ENCODE measurements at regions not wholly inside any gene's neighbourhood (a gene's known extent, or its start where the extent isn't known, plus 50 kb on each side); places are given as distances from the start of the nearest gene placed in this dataset.

DNA sequence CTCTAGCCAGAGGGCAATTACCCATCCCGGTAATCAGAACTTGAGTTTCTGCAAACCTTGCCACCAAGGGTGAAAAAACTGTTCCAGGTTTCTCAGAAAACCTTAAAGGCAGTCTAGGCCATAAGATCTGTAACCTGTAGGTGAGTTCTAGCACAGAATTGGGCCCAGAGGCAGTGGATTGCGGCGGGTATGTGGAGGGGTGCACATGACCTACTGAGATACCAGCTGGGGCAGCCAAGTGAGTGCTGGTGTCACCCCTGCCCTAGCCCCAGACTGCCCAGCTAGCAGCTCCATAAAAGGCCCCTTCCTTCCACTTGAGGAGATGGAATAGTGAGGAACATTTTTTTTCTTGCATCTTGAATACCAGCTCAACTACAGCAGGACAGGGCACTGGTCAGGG, 176.7 kb downstream of the SMARCA1 start:
- TF ChIP-seq, protein P1, sequence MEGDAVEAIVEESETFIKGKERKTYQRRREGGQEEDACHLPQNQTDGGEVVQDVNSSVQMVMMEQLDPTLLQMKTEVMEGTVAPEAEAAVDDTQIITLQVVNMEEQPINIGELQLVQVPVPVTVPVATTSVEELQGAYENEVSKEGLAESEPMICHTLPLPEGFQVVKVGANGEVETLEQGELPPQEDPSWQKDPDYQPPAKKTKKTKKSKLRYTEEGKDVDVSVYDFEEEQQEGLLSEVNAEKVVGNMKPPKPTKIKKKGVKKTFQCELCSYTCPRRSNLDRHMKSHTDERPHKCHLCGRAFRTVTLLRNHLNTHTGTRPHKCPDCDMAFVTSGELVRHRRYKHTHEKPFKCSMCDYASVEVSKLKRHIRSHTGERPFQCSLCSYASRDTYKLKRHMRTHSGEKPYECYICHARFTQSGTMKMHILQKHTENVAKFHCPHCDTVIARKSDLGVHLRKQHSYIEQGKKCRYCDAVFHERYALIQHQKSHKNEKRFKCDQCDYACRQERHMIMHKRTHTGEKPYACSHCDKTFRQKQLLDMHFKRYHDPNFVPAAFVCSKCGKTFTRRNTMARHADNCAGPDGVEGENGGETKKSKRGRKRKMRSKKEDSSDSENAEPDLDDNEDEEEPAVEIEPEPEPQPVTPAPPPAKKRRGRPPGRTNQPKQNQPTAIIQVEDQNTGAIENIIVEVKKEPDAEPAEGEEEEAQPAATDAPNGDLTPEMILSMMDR (conservative IDR thresholded peaks at IDR 0.05 in 1 of 2, IDR thresholded peaks at IDR 0.05 in 1 of 2; ENCODE audit: extremely low read depth in 1 of 2, insufficient read depth in 1 of 2, low read depth in 1 of 2, low read length in 2 of 2): no peak
- no peak for TF ChIP-seq EZH2 (IDR thresholded peaks at IDR 0.05; ENCODE audit: borderline replicate concordance, low read length)
